ENCODE measurements at regions not wholly inside any gene's neighbourhood (a gene's known extent, or its start where the extent isn't known, plus 50 kb on each side); places are given as distances from the start of the nearest gene placed in this dataset.

- no peak overlapping the region for H3K27ac ChIP-seq
- TF ChIP-seq POLR2A (IDR thresholded peaks at IDR 0.05) = no peak
- no peak for TF ChIP-seq CTCF (IDR thresholded peaks at IDR 0.05)
- no peaks in the 10 kb centered on the region for H3K36me3 ChIP-seq (replicated peaks in 1 of 2)
- no peak overlapping the region for H3K4me3 ChIP-seq
- no peaks in the 10 kb centered on the region for H3K27me3 ChIP-seq
- 77 to 82% (median 82%) methylated on average over 3 of the region's 3 CpGs for WGBS, 4 donors
- no peaks in the 10 kb centered on the region for H3K4me1 ChIP-seq (replicated peaks in 1 of 2)
- intact Hi-C loops (cut with DNase I) = no loop called here
- no peak for DNase-seq
- H3K9me3 ChIP-seq (replicated peaks in 1 of 3) = no peaks in the 10 kb centered on the region
Observed at GRCh38 chr5:165196961-165197360, 1691.5 kb downstream of the MAT2B start.

DNA sequence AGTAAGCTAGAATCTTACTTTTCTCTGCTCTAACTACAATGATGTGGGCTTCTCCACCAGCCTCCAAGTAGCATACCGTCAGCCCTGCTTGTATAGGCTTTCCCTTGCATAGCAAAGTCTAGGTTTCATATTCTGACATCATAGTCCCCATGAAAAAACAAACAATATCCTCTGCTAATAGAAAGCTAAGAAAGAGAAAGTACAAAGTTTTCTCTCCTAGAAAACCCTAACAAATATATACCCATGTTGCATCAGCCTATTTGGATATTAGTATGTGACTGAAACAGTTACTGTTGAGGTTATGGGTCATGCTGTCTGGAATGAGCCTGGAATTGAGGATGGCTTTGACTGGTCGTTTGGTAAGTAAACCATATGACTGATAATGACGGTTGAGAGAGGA, 1696.0 kb downstream of the MAT2B start:
- H3K4me1 ChIP-seq (replicated peaks in 1 of 2) = no peaks in the 10 kb centered on the region
- no peak overlapping the region for H3K4me3 ChIP-seq
- WGBS, 4 donors = 64 to 69% (median 65%) methylated on average over 3 of the region's 3 CpGs
- TF ChIP-seq CTCF (IDR thresholded peaks at IDR 0.05) (no peak), POLR2A (IDR thresholded peaks at IDR 0.05) (no peak)
- intact Hi-C loops (cut with DNase I) = no loop called here
- no peaks in the 10 kb centered on the region for H3K36me3 ChIP-seq (replicated peaks in 1 of 2)
- no peaks in the 10 kb centered on the region for H3K9me3 ChIP-seq (replicated peaks in 1 of 3)
- H3K27ac ChIP-seq = no peak overlapping the region
- DNase-seq = no peak
- no peaks in the 10 kb centered on the region for H3K27me3 ChIP-seq

DNA sequence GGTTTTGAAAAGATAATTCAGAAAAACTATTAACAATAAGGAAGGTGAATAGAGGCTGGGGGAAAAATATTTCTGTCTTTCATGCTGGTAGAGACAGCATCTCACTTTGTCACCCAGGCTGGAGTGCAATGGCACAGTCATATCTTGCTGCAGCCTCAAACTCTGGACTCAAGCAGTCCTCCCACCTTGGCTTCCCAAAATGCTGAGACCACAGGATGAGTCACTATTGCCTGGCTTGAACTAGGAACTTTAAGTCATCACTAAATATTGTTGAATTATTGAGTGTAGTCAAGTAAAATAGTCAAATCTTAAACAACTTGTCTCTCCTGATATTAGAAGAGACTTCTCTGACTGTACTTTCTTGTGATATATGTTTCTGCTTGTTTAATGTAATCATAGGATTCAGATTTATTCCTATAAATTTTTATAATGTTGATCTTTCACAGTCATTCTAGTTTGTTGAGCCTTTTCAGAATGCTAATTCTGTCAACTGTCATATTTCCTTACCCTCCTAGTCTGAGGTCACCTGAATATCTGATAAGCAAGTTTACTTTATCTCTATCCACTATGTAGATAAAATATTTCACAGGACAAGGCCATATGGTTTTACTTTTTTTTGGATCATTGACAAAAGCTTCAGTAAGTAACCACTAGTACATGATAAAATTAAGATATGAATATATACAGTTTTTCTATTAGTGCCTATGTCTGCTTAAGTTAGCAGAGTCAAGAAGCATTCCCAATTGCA, 1696.5 kb downstream of the MAT2B start:
- Histone ChIP-seq H3K9me3 (replicated peaks in 1 of 3) (no peaks in the 10 kb centered on the region), H3K4me3 (no peak overlapping the region), H3K4me1 (replicated peaks in 1 of 2) (no peaks in the 10 kb centered on the region), H3K36me3 (replicated peaks in 1 of 2) (no peaks in the 10 kb centered on the region), H3K27ac (no peak overlapping the region), H3K27me3 (no peaks in the 10 kb centered on the region)
- DNase-seq = no peak
- TF ChIP-seq CTCF (IDR thresholded peaks at IDR 0.05) (no peak), POLR2A (IDR thresholded peaks at IDR 0.05) (no peak)
- intact Hi-C loops (cut with DNase I) = no loop called here

- intact Hi-C loops (cut with DNase I) = no loop called here
- DNase-seq = no peak
- TF ChIP-seq CTCF (IDR thresholded peaks at IDR 0.05) = no peak
- TF ChIP-seq POLR2A (IDR thresholded peaks at IDR 0.05) = no peak
- Histone ChIP-seq H3K27me3 (no peaks in the 10 kb centered on the region), H3K36me3 (replicated peaks in 1 of 2) (no peaks in the 10 kb centered on the region), H3K4me1 (replicated peaks in 1 of 2) (no peaks in the 10 kb centered on the region), H3K4me3 (no peak overlapping the region), H3K27ac (no peak overlapping the region), H3K9me3 (replicated peaks in 1 of 3) (no peaks in the 10 kb centered on the region)
- WGBS, 4 donors = 78 to 84% (median 81%) methylated on average over 3 of the region's 3 CpGs
Observed at GRCh38 chr5:165202519-165202910, 1697.1 kb downstream of the MAT2B start.
